Neural cell (in vitro differentiated cells): ENCODE measurements at regions not wholly inside any gene's neighbourhood (a gene's known extent, or its start where the extent isn't known, plus 50 kb on each side); places are given as distances from the start of the nearest gene placed in this dataset.

Source experiments
- H2AFZ ChIP-seq: fragments of 200-600, 300-800 bp; sonication (generic), shearing (Covaris generic); 2 replicates; pipeline ENCODE4 v1.6.0; 2014; ENCODE audit warnings: low read depth, mild to moderate bottlenecking, antibody characterized with exemption, low read length, moderate library complexity
- H3F3A ChIP-seq: fragments of 200-600 bp; shearing (Covaris generic); 2 replicates; pipeline ENCODE4 v1.6.1; 2016; ENCODE audit warnings: mild to moderate bottlenecking, moderate library complexity, mixed read lengths, antibody characterized with exemption, low read length; ENCODE audit not compliant: insufficient read depth, poor library complexity, severe bottlenecking
- H3K27ac ChIP-seq: fragments of 200-600, 300-800 bp; sonication (generic), shearing (Covaris generic); 2 replicates; pipeline ENCODE4 v1.5.1; 2014; ENCODE audit warnings: mild to moderate bottlenecking, low read length, moderate library complexity
- H3K27me3 ChIP-seq: fragments of 300-800, 200-600 bp; sonication (generic), shearing (Covaris generic); 2 replicates; pipeline ENCODE4 v1.6.0; 2014; ENCODE audit warnings: mild to moderate bottlenecking, low read depth, low read length, moderate library complexity; ENCODE audit not compliant: insufficient read depth
- H3K36me3 ChIP-seq: fragments of 300-800, 200-600 bp; sonication (generic), shearing (Covaris generic); 2 replicates; pipeline ENCODE4 v1.5.1; 2014; ENCODE audit warnings: mild to moderate bottlenecking, antibody characterized with exemption, low read length, moderate library complexity; ENCODE audit not compliant: insufficient read depth
- H3K4me2 ChIP-seq: fragments of 300-800, 200-600 bp; sonication (generic), shearing (Covaris generic); 2 replicates; pipeline ENCODE4 v1.6.0; 2014; ENCODE audit warnings: mild to moderate bottlenecking, low read length
- H3K4me3 ChIP-seq: fragments of 300-800, 200-600 bp; sonication (generic), shearing (Covaris generic); 2 replicates; pipeline ENCODE4 v1.5.1; 2014; ENCODE audit warnings: mild to moderate bottlenecking, low read length, moderate library complexity
- H3K79me2 ChIP-seq: fragments of 200-600 bp; shearing (Covaris generic); replicated peaks from 2 replicates; pipeline ENCODE4 v1.6.0; 2014; ENCODE audit warnings: mild to moderate bottlenecking, low read length, moderate library complexity; ENCODE audit not compliant: insufficient read depth
- H3K9ac ChIP-seq: fragments of 300-800, 200-600 bp; sonication (generic), shearing (Covaris generic); 2 replicates; pipeline ENCODE4 v1.6.1; 2016; ENCODE audit warnings: mild to moderate bottlenecking, low read length, mixed read lengths
- H3K9me2 ChIP-seq: fragments of 200-600 bp; shearing (Covaris generic); 2 replicates; pipeline ENCODE4 v1.6.1; 2016; ENCODE audit warnings: mild to moderate bottlenecking, low read length, mixed read lengths; ENCODE audit not compliant: insufficient read depth
- H3K9me3 ChIP-seq: fragments of 200-600, 300-800 bp; sonication (generic), shearing (Covaris generic); 2 replicates; pipeline ENCODE4 v1.6.1; 2016; ENCODE audit warnings: mild to moderate bottlenecking, mixed run types, low read length, moderate library complexity, mixed read lengths
- H4K20me1 ChIP-seq: fragments of 200-600 bp; shearing (Covaris generic); 2 replicates; pipeline ENCODE4 v1.6.1; 2016; ENCODE audit warnings: mild to moderate bottlenecking, mixed run types; ENCODE audit not compliant: insufficient read depth
- EP300 ChIP-seq: fragments of 450-650 bp; conservative IDR thresholded peaks from 2 replicates; pipeline ENCODE4 v1.6.1; 2014; ENCODE audit warnings: antibody characterized with exemption, mild to moderate bottlenecking, moderate library complexity; ENCODE audit not compliant: poor library complexity, severe bottlenecking
- EZH2 ChIP-seq: fragments of 200-600, 300-800 bp; shearing (Covaris generic), sonication (generic); IDR thresholded peaks from 2 replicates; pipeline ENCODE4 v1.6.1; 2014; ENCODE audit warnings: antibody characterized with exemption, low read length, borderline replicate concordance, mild to moderate bottlenecking; ENCODE audit not compliant: insufficient read depth, poor library complexity, severe bottlenecking
- MXI1 ChIP-seq: fragments of 450-650 bp; conservative IDR thresholded peaks from 2 replicates; pipeline ENCODE4 v1.6.1; 2014; ENCODE audit warnings: antibody characterized with exemption, mild to moderate bottlenecking; ENCODE audit not compliant: poor library complexity, severe bottlenecking
- POLR2AphosphoS5 ChIP-seq: IDR thresholded peaks from 2 replicates; pipeline ENCODE4 v1.6.1; 2012
- RAD21 ChIP-seq: fragments of 450-650 bp; conservative IDR thresholded peaks from 2 replicates; pipeline ENCODE4 v1.6.1; 2014; ENCODE audit warnings: antibody characterized with exemption, mild to moderate bottlenecking, moderate library complexity
- REST ChIP-seq: IDR thresholded peaks from 2 replicates; pipeline ENCODE4 v1.6.1; 2012; ENCODE audit warnings: borderline replicate concordance
- SMC3 ChIP-seq: fragments of 450-650 bp; conservative IDR thresholded peaks from 2 replicates; pipeline ENCODE4 v1.6.1; 2014; ENCODE audit warnings: antibody characterized with exemption, mild to moderate bottlenecking, moderate library complexity; ENCODE audit not compliant: poor library complexity
- TAF1 ChIP-seq: IDR thresholded peaks from 2 replicates; pipeline ENCODE4 v1.6.1; 2012; ENCODE audit warnings: low read depth
- TF ChIP-seq, protein P1 (sequence below): fragments of 450-650 bp; IDR thresholded peaks from 2 replicates; pipeline ENCODE4 v1.5.1; 2014; ENCODE audit warnings: antibody characterized with exemption, mild to moderate bottlenecking, moderate library complexity; ENCODE audit not compliant: poor library complexity, severe bottlenecking

- no peaks in the 10 kb centered on the region for H4K20me1 ChIP-seq
- H3F3A ChIP-seq = no peaks in the 10 kb centered on the region
- H2AFZ ChIP-seq = no peak overlapping the region
- no peaks in the 10 kb centered on the region for H3K9me3 ChIP-seq
- H3K9me2 ChIP-seq = no peaks in the 10 kb centered on the region
- no peak overlapping the region for H3K4me2 ChIP-seq
- H3K27me3 ChIP-seq = no peaks in the 10 kb centered on the region
- no peak overlapping the region for H3K27ac ChIP-seq
- H3K79me2 ChIP-seq = no peaks in the 10 kb centered on the region
- H3K9ac ChIP-seq = no peak overlapping the region
- no peak overlapping the region for H3K4me3 ChIP-seq
- TF ChIP-seq EP300 = no peak
- no peak for TF ChIP-seq POLR2AphosphoS5
- TF ChIP-seq MXI1 = no peak
- no peaks in the 10 kb centered on the region for H3K36me3 ChIP-seq
Measured at GRCh38 chr13:90552702-90553101, 794.8 kb upstream of the MIR17HG start.

DNA sequence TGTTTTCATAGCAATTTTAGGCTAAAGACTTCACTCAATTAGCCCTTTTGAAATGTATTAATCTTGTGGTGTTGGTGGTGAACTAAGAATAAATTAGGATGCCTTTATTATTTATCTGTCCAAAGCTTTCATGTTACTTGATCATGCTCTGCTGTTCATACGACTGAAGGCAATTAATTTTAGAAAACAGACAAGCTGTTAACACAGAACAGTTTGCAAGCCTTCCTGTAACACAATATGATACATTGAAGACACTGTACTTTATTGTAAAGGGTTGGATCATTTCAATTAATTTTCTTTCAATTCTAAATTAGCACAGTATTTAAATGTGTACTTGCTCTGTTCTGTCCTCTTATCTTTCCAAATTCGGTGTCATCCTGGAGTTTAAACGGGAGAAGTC lies 794.3 kb upstream of the MIR17HG start:
- no peak overlapping the region for H3K27ac ChIP-seq
- no peaks in the 10 kb centered on the region for H4K20me1 ChIP-seq
- no peak overlapping the region for H3K9ac ChIP-seq
- H2AFZ ChIP-seq = no peak overlapping the region
- no peaks in the 10 kb centered on the region for H3K36me3 ChIP-seq
- H3F3A ChIP-seq = no peaks in the 10 kb centered on the region
- H3K9me2 ChIP-seq = no peaks in the 10 kb centered on the region
- H3K4me3 ChIP-seq = no peak overlapping the region
- no peaks in the 10 kb centered on the region for H3K27me3 ChIP-seq
- H3K9me3 ChIP-seq = no peaks in the 10 kb centered on the region
- TF ChIP-seq, protein P1, sequence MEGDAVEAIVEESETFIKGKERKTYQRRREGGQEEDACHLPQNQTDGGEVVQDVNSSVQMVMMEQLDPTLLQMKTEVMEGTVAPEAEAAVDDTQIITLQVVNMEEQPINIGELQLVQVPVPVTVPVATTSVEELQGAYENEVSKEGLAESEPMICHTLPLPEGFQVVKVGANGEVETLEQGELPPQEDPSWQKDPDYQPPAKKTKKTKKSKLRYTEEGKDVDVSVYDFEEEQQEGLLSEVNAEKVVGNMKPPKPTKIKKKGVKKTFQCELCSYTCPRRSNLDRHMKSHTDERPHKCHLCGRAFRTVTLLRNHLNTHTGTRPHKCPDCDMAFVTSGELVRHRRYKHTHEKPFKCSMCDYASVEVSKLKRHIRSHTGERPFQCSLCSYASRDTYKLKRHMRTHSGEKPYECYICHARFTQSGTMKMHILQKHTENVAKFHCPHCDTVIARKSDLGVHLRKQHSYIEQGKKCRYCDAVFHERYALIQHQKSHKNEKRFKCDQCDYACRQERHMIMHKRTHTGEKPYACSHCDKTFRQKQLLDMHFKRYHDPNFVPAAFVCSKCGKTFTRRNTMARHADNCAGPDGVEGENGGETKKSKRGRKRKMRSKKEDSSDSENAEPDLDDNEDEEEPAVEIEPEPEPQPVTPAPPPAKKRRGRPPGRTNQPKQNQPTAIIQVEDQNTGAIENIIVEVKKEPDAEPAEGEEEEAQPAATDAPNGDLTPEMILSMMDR = no peak
- TF ChIP-seq SMC3 (no peak), RAD21 (no peak), EZH2 (no peak), REST (no peak), MXI1 (no peak), EP300 (no peak), POLR2AphosphoS5 (no peak), TAF1 (no peak)
- H3K4me2 ChIP-seq = no peak overlapping the region
- no peaks in the 10 kb centered on the region for H3K79me2 ChIP-seq

DNA sequence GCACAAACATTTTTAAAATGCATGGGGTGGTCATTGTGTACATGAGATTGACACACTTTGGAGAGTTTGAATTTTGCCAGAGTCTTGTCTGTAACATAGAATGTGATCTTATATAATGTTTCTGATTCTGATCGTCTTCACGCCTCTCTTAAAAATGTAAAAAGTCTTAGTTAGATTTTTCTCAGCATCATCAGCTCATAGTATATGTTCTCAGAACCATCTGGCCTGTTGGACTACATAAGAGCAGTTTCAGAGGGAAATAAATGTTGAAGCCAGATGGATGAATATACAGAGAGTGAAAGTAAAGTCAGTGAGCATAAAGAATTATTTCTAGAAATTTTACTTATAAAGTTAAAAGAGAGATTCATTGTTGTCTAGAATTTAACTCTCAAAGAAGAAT lies 789.9 kb upstream of the MIR17HG start:
- Histone ChIP-seq H3K27me3 (no peaks in the 10 kb centered on the region), H2AFZ (no peak overlapping the region), H3K79me2 (no peaks in the 10 kb centered on the region), H4K20me1 (no peaks in the 10 kb centered on the region), H3F3A (no peaks in the 10 kb centered on the region), H3K4me3 (no peak overlapping the region), H3K9me2 (no peaks in the 10 kb centered on the region), H3K9me3 (no peaks in the 10 kb centered on the region), H3K9ac (no peak overlapping the region), H3K27ac (no peak overlapping the region), H3K4me2 (no peak overlapping the region), H3K36me3 (no peaks in the 10 kb centered on the region)
- TF ChIP-seq MXI1 = no peak
- TF ChIP-seq, protein P1 = no peak
- no peak for TF ChIP-seq RAD21
- TF ChIP-seq SMC3 = no peak
- TF ChIP-seq POLR2AphosphoS5 = no peak
- no peak for TF ChIP-seq EP300
- TF ChIP-seq TAF1 = no peak
